H9 (cell line): ENCODE measurements at regions not wholly inside any gene's neighbourhood (a gene's known extent, or its start where the extent isn't known, plus 50 kb on each side); places are given as distances from the start of the nearest gene placed in this dataset.

Source experiments
- DNase-seq: peaks from one replicate; pipeline ENCODE4 v3.0.0-alpha.2; 2017
- H2AFZ ChIP-seq: one replicate; pipeline ENCODE4 v1.6.1; 2013; ENCODE audit warnings: mild to moderate bottlenecking, low read length, control low read depth, moderate library complexity
- H2AK5ac ChIP-seq: 2 replicates; pipeline ENCODE4 v1.6.1; 2013; ENCODE audit warnings: low read length, control low read depth, mixed read lengths; ENCODE audit not compliant: insufficient read length
- H2BK120ac ChIP-seq: one replicate; pipeline ENCODE4 v1.6.1; 2013; ENCODE audit warnings: low read depth, mild to moderate bottlenecking, low read length, control low read depth, inconsistent platforms; ENCODE audit not compliant: poor library complexity, severe bottlenecking
- H2BK12ac ChIP-seq: 2 replicates; pipeline ENCODE4 v1.6.1; 2013; ENCODE audit warnings: low read length, control low read depth, mixed read lengths, low read depth; ENCODE audit not compliant: insufficient read length
- H2BK15ac ChIP-seq: 2 replicates; pipeline ENCODE4 v1.6.1; 2013; ENCODE audit warnings: low read depth, low read length, control low read depth
- H2BK20ac ChIP-seq: one replicate; pipeline ENCODE4 v1.6.1; 2013; ENCODE audit warnings: low read depth, mild to moderate bottlenecking, low read length, control low read depth, inconsistent platforms; ENCODE audit not compliant: poor library complexity, severe bottlenecking
- H2BK5ac ChIP-seq: 2 replicates; pipeline ENCODE4 v1.6.1; 2013; ENCODE audit warnings: low read length, control low read depth, mixed read lengths; ENCODE audit not compliant: insufficient read length
- H3K14ac ChIP-seq: 2 replicates; pipeline ENCODE4 v1.6.1; 2013; ENCODE audit warnings: low read length, control low read depth; ENCODE audit not compliant: insufficient read depth
- H3K18ac ChIP-seq: 2 replicates; pipeline ENCODE4 v1.6.1; 2013; ENCODE audit warnings: low read depth, mild to moderate bottlenecking, mixed read lengths, low read length, control low read depth; ENCODE audit not compliant: insufficient read length
- H3K23ac ChIP-seq: 2 replicates; pipeline ENCODE4 v1.6.1; 2013; ENCODE audit warnings: low read length, control low read depth, mixed read lengths, low read depth; ENCODE audit not compliant: insufficient read length
- H3K23me2 ChIP-seq: 2 replicates; pipeline ENCODE4 v1.6.1; 2013; ENCODE audit warnings: low read depth, mild to moderate bottlenecking, mixed read lengths, low read length, control low read depth; ENCODE audit not compliant: insufficient read length, poor library complexity, severe bottlenecking
- H3K27ac ChIP-seq: 2 replicates; pipeline ENCODE4 v1.5.1; 2013; ENCODE audit warnings: low read length, control low read depth, mixed read lengths, low read depth; ENCODE audit not compliant: insufficient read length
- H3K27me3 ChIP-seq: 2 replicates; pipeline ENCODE4 v1.6.1; 2013; ENCODE audit warnings: low read length, control low read depth, inconsistent platforms; ENCODE audit not compliant: insufficient read depth
- H3K4ac ChIP-seq: 2 replicates; pipeline ENCODE4 v1.6.1; 2013; ENCODE audit warnings: low read depth, mild to moderate bottlenecking, control low read depth, inconsistent platforms, low read length, moderate library complexity
- H3K4me1 ChIP-seq: 2 replicates; pipeline ENCODE4 v1.6.1; 2013; ENCODE audit warnings: low read length, control low read depth, inconsistent platforms; ENCODE audit not compliant: insufficient read depth
- H3K4me2 ChIP-seq: 2 replicates; pipeline ENCODE4 v1.6.1; 2013; ENCODE audit warnings: low read length, control low read depth, mixed read lengths; ENCODE audit not compliant: insufficient read length, insufficient read depth
- H3K56ac ChIP-seq: 2 replicates; pipeline ENCODE4 v1.6.1; 2013; ENCODE audit warnings: low read depth, mild to moderate bottlenecking, mixed read lengths, low read length, control low read depth; ENCODE audit not compliant: insufficient read length
- H3K79me1 ChIP-seq: 2 replicates; pipeline ENCODE4 v1.6.1; 2013; ENCODE audit warnings: low read depth, mild to moderate bottlenecking, moderate library complexity, low read length, control low read depth, inconsistent platforms; ENCODE audit not compliant: insufficient read depth, poor library complexity, severe bottlenecking
- H3K79me2 ChIP-seq: 2 replicates; pipeline ENCODE4 v1.6.1; 2013; ENCODE audit warnings: low read length, control low read depth, inconsistent platforms; ENCODE audit not compliant: insufficient read depth
- H3K9ac ChIP-seq: 2 replicates; pipeline ENCODE4 v1.6.1; 2013; ENCODE audit warnings: low read length, control low read depth, mixed read lengths; ENCODE audit not compliant: insufficient read length; ENCODE audit errors: extremely low read depth
- H3K9me3 ChIP-seq: one replicate; pipeline ENCODE4 v1.6.1; 2013; ENCODE audit warnings: low read depth, low read length, inconsistent platforms; ENCODE audit not compliant: control insufficient read depth
- H3T11ph ChIP-seq: one replicate; pipeline ENCODE4 v1.6.1; 2013; ENCODE audit warnings: mild to moderate bottlenecking, low read length, control low read depth, inconsistent platforms
- H4K20me1 ChIP-seq: one replicate; pipeline ENCODE4 v1.6.1; 2013; ENCODE audit not compliant: control insufficient read depth, insufficient read length, insufficient read depth
- H4K5ac ChIP-seq: 2 replicates; pipeline ENCODE4 v1.6.1; 2013; ENCODE audit warnings: low read depth, mild to moderate bottlenecking, mixed read lengths, low read length, control low read depth; ENCODE audit not compliant: insufficient read length
- H4K8ac ChIP-seq: replicated peaks from 2 replicates; pipeline ENCODE4 v1.6.1; 2013; ENCODE audit warnings: low read length, control low read depth, mixed read lengths, low read depth; ENCODE audit not compliant: insufficient read length
- H4K91ac ChIP-seq: 2 replicates; pipeline ENCODE4 v1.6.1; 2013; ENCODE audit warnings: low read depth, mild to moderate bottlenecking, moderate library complexity, mixed read lengths, low read length, control low read depth; ENCODE audit not compliant: insufficient read length
- H3K27ac Mint-ChIP-seq, 3 experiments: 2 replicates in 2 of 3; 3 replicates in 1 of 3; pipeline ENCODE4 v1.8.0; 2020 to 2021; ENCODE audit warnings: mixed read lengths in 3 of 3, mild to moderate bottlenecking in 1 of 3, moderate library complexity in 1 of 3
- H3K27me3 Mint-ChIP-seq: 2 replicates; pipeline ENCODE4 v1.8.0; 2021; ENCODE audit warnings: low read depth, mild to moderate bottlenecking, moderate library complexity, mixed read lengths
- H3K36me3 Mint-ChIP-seq, 3 experiments: 2 replicates in 2 of 3; 3 replicates in 1 of 3; pipeline ENCODE4 v1.8.0; 2020 to 2021; ENCODE audit warnings: low read depth in 3 of 3, mixed read lengths in 3 of 3; ENCODE audit not compliant: insufficient read depth in 1 of 3
- H3K4me1 Mint-ChIP-seq, 2 experiments: 2 replicates each; pipeline ENCODE4 v1.8.0; 2020; ENCODE audit warnings: mixed read lengths in 2 of 2
- H3K4me3 Mint-ChIP-seq, 2 experiments: 2 replicates in 1 of 2; 3 replicates in 1 of 2; pipeline ENCODE4 v1.8.0; 2020 to 2021; ENCODE audit warnings: mild to moderate bottlenecking in 2 of 2, mixed read lengths in 2 of 2, moderate library complexity in 1 of 2
- H3K9me3 Mint-ChIP-seq, 2 experiments: 2 replicates in 1 of 2; 3 replicates in 1 of 2; pipeline ENCODE4 v1.8.0; 2020; ENCODE audit warnings: mild to moderate bottlenecking in 2 of 2, mixed read lengths in 2 of 2, moderate library complexity in 1 of 2
- CTCF ChIP-seq: fragments of 200-600 bp; sonication (generic); conservative IDR thresholded peaks from 3 replicates; pipeline ENCODE4 v1.8.0; 2021; ENCODE audit warnings: antibody characterized with exemption, mild to moderate bottlenecking
- WGBS: extraction: QIAGEN DNeasy Blood & Tissue Kit; methylation state at CpG from one replicate; pipeline ENCODE4 v1.1.7; 2013; ENCODE audit warnings: missing lambda C conversion rate, low lambda C conversion rate, mixed read lengths; ENCODE audit not compliant: insufficient read length; ENCODE audit errors: extremely low coverage; 5-methylcytosine and 5-hydroxymethylcytosine counted together

- Histone ChIP-seq H4K20me1 (no peaks in the 10 kb centered on the region), H3K79me2 (no peaks in the 10 kb centered on the region), H3K79me1 (no peaks in the 10 kb centered on the region), H3K9ac (no peak overlapping the region), H4K8ac (no peak overlapping the region), H2BK5ac (no peak overlapping the region), H3K27ac (no peak overlapping the region), H3K23me2 (no peaks in the 10 kb centered on the region), H2BK20ac (no peak overlapping the region), H4K5ac (no peak overlapping the region), H2AK5ac (no peak overlapping the region), H3K23ac (no peak overlapping the region), H2AFZ (no peak overlapping the region), H3T11ph (no peak overlapping the region), H3K4me2 (no peak overlapping the region), H2BK12ac (no peak overlapping the region), H3K14ac (no peak overlapping the region), H3K4me1 (no peaks in the 10 kb centered on the region), H3K4ac (no peak overlapping the region), H4K91ac (no peak overlapping the region), H3K56ac (no peak overlapping the region), H3K27me3 (no peaks in the 10 kb centered on the region), H3K9me3 (no peaks in the 10 kb centered on the region), H3K18ac (no peak overlapping the region), H2BK120ac (no peak overlapping the region), H2BK15ac (no peak overlapping the region)
- H3K27me3 Mint-ChIP-seq = peaks cover 1% of the 10 kb centered on the region; the same call in 1 of the 2 replicates
- no peak for DNase-seq
- WGBS = no CpG with 5 or more reads among the region's 3 CpGs
- H3K4me1 Mint-ChIP-seq = peaks cover 0 to 4% of the 10 kb centered on the region in 2 experiments; a peak in 1 of 4 replicates
- peaks cover 20 to 25% of the 10 kb centered on the region in 2 experiments for H3K9me3 Mint-ChIP-seq
- no peak for TF ChIP-seq CTCF
- no peak overlapping the region for H3K27ac Mint-ChIP-seq
- H3K36me3 Mint-ChIP-seq = peaks cover 16 to 31% (median 17%) of the 10 kb centered on the region in 3 experiments
- no peak overlapping the region for H3K4me3 Mint-ChIP-seq
These were observed 896.8 kb upstream of the ADGRL4 start for GRCh38 chr1:79903321-79903720.
